Tibial artery (tissue), 4 donors: ENCODE measurements at regions not wholly inside any gene's neighbourhood (a gene's known extent, or its start where the extent isn't known, plus 50 kb on each side); places are given as distances from the start of the nearest gene placed in this dataset.

Experiments
- DNase-seq, 2 donors: peaks; one replicate each; pipeline ENCODE4 v3.0.0-alpha.2; 2019
- H3K27ac ChIP-seq, 2 donors: fragments of 200-600 bp; sonication (generic) in 1 of 2; 1 replicate in 1 of 2; 2 replicates in 1 of 2; pipeline ENCODE4 v1.5.1; 2018 to 2019; ENCODE audit warnings: mild to moderate bottlenecking in 1 of 2
- H3K27me3 ChIP-seq, 2 donors: fragments of 200-600 bp; sonication (generic) in 1 of 2; one replicate each; pipeline versions ENCODE4 v1.5.1 to v1.6.0; 2016 to 2019
- H3K36me3 ChIP-seq, 3 donors: fragments of 200-600 bp; sonication (generic) in 2 of 3; one replicate each; pipeline ENCODE4 v1.5.1; 2016 to 2019; ENCODE audit warnings: mild to moderate bottlenecking in 2 of 3
- H3K4me1 ChIP-seq, 4 donors: fragments of 200-600 bp; sonication (generic) in 2 of 4; 1 replicate in 3 of 4; 2 replicates in 1 of 4; pipeline ENCODE4 v1.5.1; 2016 to 2019
- H3K4me3 ChIP-seq, 2 donors: fragments of 200-600 bp; sonication (generic) in 1 of 2; 1 replicate in 1 of 2; 2 replicates in 1 of 2; pipeline ENCODE4 v1.5.1; 2018 to 2019; ENCODE audit warnings: mild to moderate bottlenecking in 2 of 2
- H3K9me3 ChIP-seq, 3 donors: fragments of 200-600 bp; sonication (generic) in 1 of 3; one replicate each; pipeline ENCODE4 v1.5.1; 2016 to 2019
- CTCF ChIP-seq, 2 experiments: fragments of 200-600 bp in 1 of 2; fragments of 450-650 bp in 1 of 2; IDR thresholded peaks; one replicate each; pipeline ENCODE4 v1.5.1; 2017 to 2019; ENCODE audit warnings: antibody characterized with exemption in 2 of 2, mild to moderate bottlenecking in 1 of 2, moderate library complexity in 1 of 2
- intact Hi-C: fragments of 100-400 bp; cut with DNase I; formaldehyde crosslinking; loops from one replicate; pipeline ENCODE4 v1.15.0; 2023; ENCODE audit warnings: low total_unique reads

DNA sequence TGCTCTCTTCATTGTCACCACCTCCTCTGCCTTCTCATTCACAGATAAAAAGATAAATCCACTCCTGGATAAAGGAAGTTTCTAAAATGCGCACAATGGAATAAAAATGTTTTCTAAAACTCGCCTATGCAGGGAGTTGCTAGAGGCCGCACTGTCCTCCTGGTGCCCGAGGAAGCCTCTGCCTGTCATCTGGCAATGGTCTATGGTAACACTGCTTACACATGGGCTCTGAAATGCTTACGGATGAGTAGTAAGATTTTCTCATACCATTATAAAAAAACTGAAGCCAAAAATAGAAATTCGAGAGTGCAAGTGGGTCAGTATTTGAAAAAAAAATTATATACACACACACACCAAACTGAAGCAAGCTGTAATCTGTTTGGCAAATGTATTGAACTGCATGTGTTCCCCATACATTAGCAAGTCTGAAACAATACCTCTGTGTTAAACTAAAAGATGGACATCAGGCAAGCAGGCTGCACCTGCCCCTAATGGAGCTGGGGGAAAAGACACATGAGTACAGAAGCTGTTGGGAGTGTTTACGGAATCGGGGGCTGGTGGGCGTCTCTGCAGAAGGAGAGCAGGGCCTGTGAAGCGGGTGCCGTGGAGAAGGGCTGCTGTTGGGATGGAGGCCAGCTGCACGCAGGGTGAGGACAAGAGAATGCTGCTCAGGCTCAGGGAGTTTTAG lies 103.3 kb upstream of the FAT1 start:
- no peak overlapping the region for H3K27ac ChIP-seq
- no peaks in the 10 kb centered on the region for H3K9me3 ChIP-seq
- no peak for DNase-seq
- peaks cover 0 to 9% (median 0%) of the 10 kb centered on the region in 4 donors for H3K4me1 ChIP-seq
- no peak for TF ChIP-seq CTCF (IDR thresholded peaks at IDR 0.05)
- no peak overlapping the region for H3K4me3 ChIP-seq
- H3K27me3 ChIP-seq: no peaks in the 10 kb centered on the region
- no peaks in the 10 kb centered on the region for H3K36me3 ChIP-seq
- intact Hi-C loops: no loop called here

DNA sequence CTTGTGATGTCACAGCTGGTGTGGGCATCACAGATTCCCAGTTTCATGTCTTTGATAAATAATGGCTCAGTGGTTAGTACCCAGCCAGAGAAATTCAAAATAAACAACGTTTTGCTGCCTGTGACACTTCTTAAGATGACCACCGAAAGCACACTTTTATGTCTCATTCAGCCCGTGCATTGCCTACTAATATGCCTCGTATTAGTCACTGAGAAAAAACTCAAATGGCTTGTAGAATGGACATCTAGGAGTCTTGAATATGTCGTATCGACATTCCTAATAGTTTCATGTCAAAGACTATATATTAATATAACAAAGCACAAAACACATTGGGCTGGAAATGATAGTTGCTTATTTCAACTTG lies 103.9 kb upstream of the FAT1 start:
- H3K9me3 ChIP-seq: no peaks in the 10 kb centered on the region
- intact Hi-C loops: no loop called here
- no peak for DNase-seq

DNA sequence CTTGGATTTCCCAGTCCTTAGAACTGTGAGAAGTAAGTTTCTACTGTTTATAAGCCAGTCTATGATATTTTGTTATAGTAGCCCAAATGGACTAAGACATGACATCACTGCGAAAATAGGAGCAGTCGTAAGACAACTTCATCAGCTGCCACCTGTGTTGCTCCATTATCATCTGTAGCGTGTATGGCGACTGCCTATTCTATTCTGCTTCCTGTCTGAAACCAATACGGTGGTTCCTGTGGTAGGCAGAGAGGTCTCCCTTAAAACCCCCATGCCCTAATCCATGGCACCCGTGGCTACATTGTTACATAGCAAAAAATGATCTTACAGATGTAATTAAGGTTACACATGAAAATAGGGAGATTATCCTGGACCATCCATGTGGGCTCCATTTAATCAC lies 105.4 kb upstream of the FAT1 start:
- TF ChIP-seq CTCF (IDR thresholded peaks at IDR 0.05): no peak
- no peak for DNase-seq
- H3K27ac ChIP-seq: peak overlapping the region in 1 of 2 donors; percentile 7
- peaks cover 0 to 9% (median 0%) of the 10 kb centered on the region in 4 donors for H3K4me1 ChIP-seq
- intact Hi-C loops: no loop called here
- H3K36me3 ChIP-seq: no peaks in the 10 kb centered on the region
- H3K27me3 ChIP-seq: no peaks in the 10 kb centered on the region
- no peaks in the 10 kb centered on the region for H3K9me3 ChIP-seq
- no peak overlapping the region for H3K4me3 ChIP-seq

More for the DNA sequence above, 103.9 kb upstream of the FAT1 start:
- no peak for TF ChIP-seq CTCF (IDR thresholded peaks at IDR 0.05)
- no peaks in the 10 kb centered on the region for H3K36me3 ChIP-seq
- H3K27me3 ChIP-seq: no peaks in the 10 kb centered on the region
- H3K4me3 ChIP-seq: no peak overlapping the region
- peaks cover 0 to 9% (median 0%) of the 10 kb centered on the region in 4 donors for H3K4me1 ChIP-seq
- H3K27ac ChIP-seq: no peak overlapping the region

GRCh38 chr4:186829740-186830449 lies 106.2 kb upstream of the FAT1 start:
- H3K27ac ChIP-seq: peak overlapping the region in 1 of 2 donors; percentile 7
- peaks cover 0 to 9% (median 0%) of the 10 kb centered on the region in 4 donors for H3K4me1 ChIP-seq
- intact Hi-C loops: no loop called here
- no peak for DNase-seq
- H3K9me3 ChIP-seq: no peaks in the 10 kb centered on the region
- no peak for TF ChIP-seq CTCF (IDR thresholded peaks at IDR 0.05)
- no peaks in the 10 kb centered on the region for H3K27me3 ChIP-seq
- H3K4me3 ChIP-seq: no peak overlapping the region
- H3K36me3 ChIP-seq: no peaks in the 10 kb centered on the region

- no peaks in the 10 kb centered on the region for H3K27me3 ChIP-seq
- intact Hi-C loops: no loop called here
- no peak for DNase-seq
- H3K36me3 ChIP-seq: no peaks in the 10 kb centered on the region
- H3K4me3 ChIP-seq: no peak overlapping the region
- no peak overlapping the region for H3K27ac ChIP-seq
- H3K4me1 ChIP-seq: peaks cover 0 to 9% (median 0%) of the 10 kb centered on the region in 4 donors
- TF ChIP-seq CTCF (IDR thresholded peaks at IDR 0.05): no peak
- H3K9me3 ChIP-seq: no peaks in the 10 kb centered on the region
These were observed 107.9 kb upstream of the FAT1 start for GRCh38 chr4:186831574-186831973.
